Panc1 (cell line): ENCODE measurements at regions not wholly inside any gene's neighbourhood (a gene's known extent, or its start where the extent isn't known, plus 50 kb on each side); places are given as distances from the start of the nearest gene placed in this dataset.

ENCODE experiments used
- ATAC-seq: fragments of 200-7000 bp; cut with Tn5 transposase; 2 replicates; pipeline ENCODE4 v1.9.1; 2020; ENCODE audit warnings: mild to moderate bottlenecking, moderate library complexity
- BruUV-seq: library from RNA; stranded (reverse); fragments of 400-500 nt; replicated peaks from 2 replicates; lab custom pipeline; 2021; lab: Mats Ljungman, UMichigan
- CTCF ChIA-PET: fragments of 300-600 bp; sonication (Branson Sonifier 250); formaldehyde crosslinking; loops from one replicate; lab custom pipeline; 2022; ENCODE audit warnings: antibody characterized with exemption; lab: Charles Lee
- POLR2A ChIA-PET: fragments of 300-600 bp; sonication (Branson Sonifier 250); formaldehyde crosslinking; loops from one replicate; lab custom pipeline; 2022; ENCODE audit warnings: antibody characterized with exemption; lab: Charles Lee
- DNase-seq: peaks from one replicate; pipeline ENCODE4 v3.0.0-alpha.2; 2010; ENCODE audit warnings: low read depth, low spot score
- H3K27ac ChIP-seq: 2 replicates; pipeline ENCODE4 v1.5.1; 2011; ENCODE audit warnings: mild to moderate bottlenecking, low read length, inconsistent platforms
- H3K27me3 ChIP-seq: fragments of 200-500 bp; sonication (Bioruptor generic); 2 replicates; pipeline ENCODE4 v1.6.0; 2014; ENCODE audit warnings: low read length, inconsistent platforms; ENCODE audit not compliant: control insufficient read depth, insufficient read depth
- H3K36me3 ChIP-seq: fragments of 200-500 bp; sonication (Bioruptor generic); 2 replicates; pipeline ENCODE4 v1.5.1; 2014; ENCODE audit warnings: inconsistent platforms, mild to moderate bottlenecking, low read length, moderate library complexity; ENCODE audit not compliant: control insufficient read depth, insufficient read depth
- H3K4me1 ChIP-seq: 2 replicates; pipeline ENCODE4 v1.5.1; 2011; ENCODE audit warnings: inconsistent platforms, mild to moderate bottlenecking, low read length, moderate library complexity; ENCODE audit not compliant: control insufficient read depth, insufficient read depth
- H3K4me3 ChIP-seq, 2 experiments: 2 replicates each; pipeline ENCODE4 v1.5.1; 2011 to 2012; ENCODE audit warnings: low read depth in 2 of 2, low read length in 2 of 2, mild to moderate bottlenecking in 2 of 2, inconsistent platforms in 1 of 2, moderate library complexity in 1 of 2
- H3K9me3 ChIP-seq: fragments of 200-500 bp; sonication (Bioruptor generic); 2 replicates; pipeline ENCODE4 v1.5.1; 2014; ENCODE audit warnings: low read depth, mild to moderate bottlenecking, inconsistent platforms, low read length, moderate library complexity; ENCODE audit not compliant: control insufficient read depth, insufficient read depth
- POLR2AphosphoS5 ChIP-seq: IDR thresholded peaks from 2 replicates; pipeline ENCODE4 v1.6.1; 2012; ENCODE audit warnings: mild to moderate bottlenecking, low read depth, low read length, moderate library complexity
- SIN3A ChIP-seq: IDR thresholded peaks from 2 replicates; pipeline ENCODE4 v1.6.1; 2012; ENCODE audit warnings: low read depth, mild to moderate bottlenecking, low read length, moderate library complexity, borderline replicate concordance; ENCODE audit not compliant: insufficient read depth
- TCF7L2 ChIP-seq: IDR thresholded peaks from 2 replicates; pipeline ENCODE4 v1.6.1; 2011; ENCODE audit warnings: mild to moderate bottlenecking, low read depth, low read length, inconsistent platforms
- in situ Hi-C: cut with HindIII; loops from 2 replicates; pipeline ENCODE4 v1.10.0; 2016; ENCODE audit warnings: low sequenced_read_pairs, low pct_unique_long_range_greater_than_20kb
- intact Hi-C: fragments of 100-400 bp; cut with micrococcal nuclease; formaldehyde crosslinking; loops from one replicate; pipeline ENCODE4 v1.10.0; 2022; ENCODE audit not compliant: unreplicated experiment
- TF ChIP-seq, protein P1 (sequence below): fragments of 450-650 bp; IDR thresholded peaks from 2 replicates; pipeline ENCODE4 v1.5.1; 2017; ENCODE audit warnings: mild to moderate bottlenecking
- TF ChIP-seq, protein P2 (sequence below), 2 experiments: IDR thresholded peaks; 2 replicates each; pipeline ENCODE4 v1.6.1; 2011 to 2012; ENCODE audit warnings: low read depth in 2 of 2, control low read depth in 1 of 2, low read length in 1 of 2, mild to moderate bottlenecking in 1 of 2, moderate library complexity in 1 of 2; ENCODE audit not compliant: insufficient read depth in 1 of 2

DNA sequence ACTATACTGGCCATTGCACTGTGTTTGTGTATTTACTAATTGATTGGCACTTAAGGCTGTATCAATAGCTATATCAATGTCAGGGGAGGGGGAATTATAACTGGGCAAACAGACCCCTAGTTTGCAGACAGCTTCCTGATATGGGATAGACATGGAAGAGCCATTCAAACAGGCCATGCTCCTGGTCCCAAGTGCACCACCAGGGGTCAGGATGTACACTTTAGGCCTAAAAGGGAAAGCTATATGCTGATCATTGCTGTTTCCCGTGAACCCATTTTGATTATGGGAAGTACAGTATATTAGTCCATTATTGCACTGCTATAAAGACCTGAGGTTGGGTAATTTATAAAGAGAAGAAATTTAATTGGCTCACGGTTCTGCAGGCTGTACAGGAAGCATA is 124.9 kb upstream of the BACE2 start:
- in situ Hi-C loops: no loop called here
- H3K4me1 ChIP-seq: no peaks in the 10 kb centered on the region
- H3K9me3 ChIP-seq: no peaks in the 10 kb centered on the region
- TF ChIP-seq, protein P1, sequence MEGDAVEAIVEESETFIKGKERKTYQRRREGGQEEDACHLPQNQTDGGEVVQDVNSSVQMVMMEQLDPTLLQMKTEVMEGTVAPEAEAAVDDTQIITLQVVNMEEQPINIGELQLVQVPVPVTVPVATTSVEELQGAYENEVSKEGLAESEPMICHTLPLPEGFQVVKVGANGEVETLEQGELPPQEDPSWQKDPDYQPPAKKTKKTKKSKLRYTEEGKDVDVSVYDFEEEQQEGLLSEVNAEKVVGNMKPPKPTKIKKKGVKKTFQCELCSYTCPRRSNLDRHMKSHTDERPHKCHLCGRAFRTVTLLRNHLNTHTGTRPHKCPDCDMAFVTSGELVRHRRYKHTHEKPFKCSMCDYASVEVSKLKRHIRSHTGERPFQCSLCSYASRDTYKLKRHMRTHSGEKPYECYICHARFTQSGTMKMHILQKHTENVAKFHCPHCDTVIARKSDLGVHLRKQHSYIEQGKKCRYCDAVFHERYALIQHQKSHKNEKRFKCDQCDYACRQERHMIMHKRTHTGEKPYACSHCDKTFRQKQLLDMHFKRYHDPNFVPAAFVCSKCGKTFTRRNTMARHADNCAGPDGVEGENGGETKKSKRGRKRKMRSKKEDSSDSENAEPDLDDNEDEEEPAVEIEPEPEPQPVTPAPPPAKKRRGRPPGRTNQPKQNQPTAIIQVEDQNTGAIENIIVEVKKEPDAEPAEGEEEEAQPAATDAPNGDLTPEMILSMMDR: peak; percentile 31
- TF ChIP-seq, protein P2, sequence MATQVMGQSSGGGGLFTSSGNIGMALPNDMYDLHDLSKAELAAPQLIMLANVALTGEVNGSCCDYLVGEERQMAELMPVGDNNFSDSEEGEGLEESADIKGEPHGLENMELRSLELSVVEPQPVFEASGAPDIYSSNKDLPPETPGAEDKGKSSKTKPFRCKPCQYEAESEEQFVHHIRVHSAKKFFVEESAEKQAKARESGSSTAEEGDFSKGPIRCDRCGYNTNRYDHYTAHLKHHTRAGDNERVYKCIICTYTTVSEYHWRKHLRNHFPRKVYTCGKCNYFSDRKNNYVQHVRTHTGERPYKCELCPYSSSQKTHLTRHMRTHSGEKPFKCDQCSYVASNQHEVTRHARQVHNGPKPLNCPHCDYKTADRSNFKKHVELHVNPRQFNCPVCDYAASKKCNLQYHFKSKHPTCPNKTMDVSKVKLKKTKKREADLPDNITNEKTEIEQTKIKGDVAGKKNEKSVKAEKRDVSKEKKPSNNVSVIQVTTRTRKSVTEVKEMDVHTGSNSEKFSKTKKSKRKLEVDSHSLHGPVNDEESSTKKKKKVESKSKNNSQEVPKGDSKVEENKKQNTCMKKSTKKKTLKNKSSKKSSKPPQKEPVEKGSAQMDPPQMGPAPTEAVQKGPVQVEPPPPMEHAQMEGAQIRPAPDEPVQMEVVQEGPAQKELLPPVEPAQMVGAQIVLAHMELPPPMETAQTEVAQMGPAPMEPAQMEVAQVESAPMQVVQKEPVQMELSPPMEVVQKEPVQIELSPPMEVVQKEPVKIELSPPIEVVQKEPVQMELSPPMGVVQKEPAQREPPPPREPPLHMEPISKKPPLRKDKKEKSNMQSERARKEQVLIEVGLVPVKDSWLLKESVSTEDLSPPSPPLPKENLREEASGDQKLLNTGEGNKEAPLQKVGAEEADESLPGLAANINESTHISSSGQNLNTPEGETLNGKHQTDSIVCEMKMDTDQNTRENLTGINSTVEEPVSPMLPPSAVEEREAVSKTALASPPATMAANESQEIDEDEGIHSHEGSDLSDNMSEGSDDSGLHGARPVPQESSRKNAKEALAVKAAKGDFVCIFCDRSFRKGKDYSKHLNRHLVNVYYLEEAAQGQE (IDR thresholded peaks at IDR 0.05; ENCODE audit: insufficient read depth in 1 of 2, low read depth in 2 of 2, low read length in 1 of 2): no peak
- CTCF ChIA-PET: no interaction called here
- ATAC-seq (no peak), DNase-seq (no peak)
- no peaks in the 10 kb centered on the region for H3K36me3 ChIP-seq
- BruUV-seq: no TSS peak
- POLR2A ChIA-PET: no interaction called here
- no peak overlapping the region for H3K4me3 ChIP-seq
- H3K27ac ChIP-seq: no peak overlapping the region
- intact Hi-C loops: no loop called here
- peaks cover 3% of the 10 kb centered on the region; the same call in 1 of the 2 replicates for H3K27me3 ChIP-seq

DNA sequence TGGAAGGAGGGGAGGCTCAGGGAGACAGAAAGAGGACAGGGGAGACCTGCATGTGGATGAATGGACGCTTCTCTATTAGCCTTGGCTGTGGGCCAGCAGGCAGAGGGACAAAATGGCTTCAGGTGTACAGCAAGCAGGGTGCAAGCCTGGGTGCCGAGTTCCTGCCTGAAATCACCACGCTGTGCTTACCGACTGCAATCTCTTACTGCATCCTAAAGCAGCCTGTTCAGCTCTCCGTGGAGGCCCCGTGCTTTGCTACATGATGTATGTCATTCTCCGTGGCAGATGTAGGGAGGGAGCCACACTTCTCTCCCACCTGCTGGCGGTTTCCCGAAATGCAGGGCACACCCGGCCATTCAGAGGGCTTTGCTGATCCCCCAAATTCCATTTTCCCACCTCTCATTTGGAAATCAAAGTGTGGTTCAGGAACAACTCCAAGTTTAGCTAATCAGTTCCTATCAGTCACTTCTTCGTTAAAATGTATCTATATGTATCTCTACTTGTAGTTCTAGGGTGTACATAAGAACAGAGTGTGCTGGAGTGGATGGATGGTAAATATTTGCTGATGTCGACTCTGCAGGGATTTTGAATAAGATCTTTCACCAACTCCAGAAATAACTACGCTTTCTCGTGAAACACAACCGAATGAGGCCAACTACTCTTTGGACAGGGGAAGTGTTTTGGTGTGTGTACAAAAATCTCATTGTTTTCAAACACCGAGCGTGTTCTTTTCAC is 122.3 kb upstream of the BACE2 start:
- no peaks in the 10 kb centered on the region for H3K36me3 ChIP-seq
- no peaks in the 10 kb centered on the region for H3K4me1 ChIP-seq
- no peak for DNase-seq
- intact Hi-C loops (no loop called here), in situ Hi-C loops (no loop called here)
- no peaks in the 10 kb centered on the region for H3K9me3 ChIP-seq
- no peak overlapping the region for H3K4me3 ChIP-seq
- 0 out of 2 replicates have a peak, but pooled peaks have one; percentile 60 for ATAC-seq
- H3K27me3 ChIP-seq: peaks cover 3% of the 10 kb centered on the region; the same call in 1 of the 2 replicates
- no peak overlapping the region for H3K27ac ChIP-seq
- no TSS peak for BruUV-seq
- ChIA-PET POLR2A (no interaction called here), CTCF (no interaction called here)
- TF ChIP-seq POLR2AphosphoS5 (no peak), TCF7L2 (no peak), SIN3A (no peak)
- TF ChIP-seq, protein P2 (IDR thresholded peaks at IDR 0.05; ENCODE audit: insufficient read depth in 1 of 2, low read depth in 2 of 2, low read length in 1 of 2): no peak
- TF ChIP-seq, protein P1: peak; percentile 33; the same call in 1 of the 2 replicates
